Cardiac fibroblast (primary cell): ENCODE measurements at regions not wholly inside any gene's neighbourhood (a gene's known extent, or its start where the extent isn't known, plus 50 kb on each side); places are given as distances from the start of the nearest gene placed in this dataset.

Source experiments
- DNase-seq, 2 donors: peaks; one replicate each; pipeline versions ENCODE4 v3.0.0 to v3.0.0-alpha.2; 2010; ENCODE audit warnings: low read depth in 2 of 2
- H3K4me3 ChIP-seq, 2 donors: replicated peaks in 1 of 2; 1 replicate in 1 of 2; 2 replicates in 1 of 2; pipeline ENCODE4 v1.5.1; 2011; ENCODE audit warnings: low read depth in 2 of 2, low read length in 2 of 2, mild to moderate bottlenecking in 2 of 2, moderate library complexity in 1 of 2
- CTCF ChIP-seq: IDR thresholded peaks from one replicate; pipeline ENCODE4 v1.5.1; 2011; ENCODE audit warnings: low read depth, mild to moderate bottlenecking, low read length, inconsistent platforms

GRCh38 chr5:2254880-2255750 lies 372.4 kb upstream of the IRX4 start:
- no peak for DNase-seq
- no peak overlapping the region for H3K4me3 ChIP-seq
- no peak for TF ChIP-seq CTCF

DNA sequence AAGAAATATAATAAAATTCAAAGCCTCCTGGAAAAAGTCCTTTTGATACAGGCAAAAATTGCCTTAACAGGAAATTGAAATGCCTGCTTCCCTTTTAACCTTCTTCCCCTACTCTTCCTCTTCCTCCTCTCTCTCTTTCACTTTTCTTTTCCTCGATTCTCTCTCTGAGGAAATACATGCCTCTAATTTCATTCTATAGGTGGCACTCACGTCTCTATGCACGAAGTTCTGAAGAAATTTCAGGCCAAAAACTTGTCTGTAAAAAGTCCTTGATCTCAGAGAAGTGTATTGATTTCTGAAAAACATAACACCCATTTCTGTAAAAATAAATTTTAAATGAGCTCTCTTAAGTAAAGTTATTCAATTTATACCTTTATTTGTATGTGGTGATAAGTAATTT lies 371.7 kb upstream of the IRX4 start:
- H3K4me3 ChIP-seq = no peak overlapping the region
- DNase-seq = no peak
- no peak for TF ChIP-seq CTCF

- no peak for TF ChIP-seq CTCF
- no peak overlapping the region for H3K4me3 ChIP-seq
- no peak for DNase-seq
These were observed 370.6 kb upstream of the IRX4 start for GRCh38 chr5:2253040-2253975.

- TF ChIP-seq CTCF = no peak
- H3K4me3 ChIP-seq = no peak overlapping the region
- DNase-seq = no peak
These were observed 369.0 kb upstream of the IRX4 start for GRCh38 chr5:2251751-2252150.

DNA sequence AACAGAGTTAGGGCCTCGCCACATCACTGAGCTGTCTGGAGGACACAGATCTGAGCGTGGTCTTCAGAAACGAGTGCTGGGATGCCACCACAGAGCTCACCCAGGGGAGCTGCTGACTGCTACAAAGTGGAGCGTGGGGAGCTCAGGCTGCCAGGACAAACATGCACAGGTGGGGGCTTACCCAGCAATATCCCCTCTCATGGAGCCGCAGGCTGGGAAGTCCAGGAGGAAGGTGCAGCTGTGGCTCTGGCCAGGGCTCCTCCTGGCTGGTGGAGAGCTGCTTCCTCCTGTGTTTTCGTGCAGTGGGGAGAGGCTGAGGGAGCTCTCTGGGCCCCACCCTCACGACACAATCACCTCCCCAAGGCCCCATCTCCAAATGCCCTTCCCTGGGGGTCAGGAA lies 368.6 kb upstream of the IRX4 start:
- H3K4me3 ChIP-seq = no peak overlapping the region
- no peak for TF ChIP-seq CTCF
- no peak for DNase-seq

DNA sequence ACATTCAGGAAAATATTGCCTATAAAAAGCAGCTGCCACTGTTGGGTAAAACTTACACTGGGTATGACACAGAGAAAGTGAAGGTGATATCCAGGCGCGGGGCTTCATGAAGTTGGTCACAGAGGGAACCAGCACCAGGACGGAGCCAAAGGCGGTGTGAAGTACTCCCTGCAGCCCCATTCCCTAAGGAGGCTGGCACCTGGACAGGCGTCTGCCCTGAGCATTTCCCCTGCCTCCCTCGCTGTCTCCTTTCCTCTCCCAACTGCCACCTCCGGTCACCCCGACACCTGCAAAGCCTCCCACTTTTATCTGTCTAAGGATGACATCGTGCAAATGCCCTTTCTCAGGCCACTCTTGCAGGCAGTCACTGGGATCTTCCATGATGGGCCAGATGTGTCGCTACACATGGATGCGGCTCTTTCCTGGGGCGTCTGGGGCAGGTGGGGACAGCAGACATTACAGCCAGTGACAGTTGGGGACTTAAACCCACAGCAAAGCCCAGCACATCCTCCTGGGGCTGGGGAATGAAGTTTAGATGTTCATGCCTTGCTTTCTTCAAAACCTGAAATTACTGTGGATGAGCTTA lies 367.7 kb upstream of the IRX4 start:
- H3K4me3 ChIP-seq = no peak overlapping the region
- no peak for DNase-seq
- TF ChIP-seq CTCF = no peak
